ENCODE measurements at regions not wholly inside any gene's neighbourhood (a gene's known extent, or its start where the extent isn't known, plus 50 kb on each side); places are given as distances from the start of the nearest gene placed in this dataset.

- no TSS peak for BruUV-seq (replicated peaks)
- intact Hi-C loops (cut with micrococcal nuclease) (no loop called here), in situ Hi-C loops (cut with MboI) (no loop called here)
- CTCF ChIA-PET (ENCODE audit: low intra/inter-chr PET ratio): no interaction called here
- no peak overlapping the region for H3K4me2 ChIP-seq (ENCODE audit: insufficient read depth, low read length)
- WGBS (ENCODE audit: insufficient coverage, low coverage, missing lambda C conversion rate): 3% methylated on average over 6 of the region's 6 CpGs
- no peak overlapping the region for H3K27ac ChIP-seq (ENCODE audit: extremely low read depth, low read depth, low read length)
- FAIRE-seq (no peak), ATAC-seq (no peak), DNase-seq (ENCODE audit: extremely low read depth in 1 of 4, low spot score in 3 of 4) (no peak)
- no peak overlapping the region for H3K4me3 ChIP-seq
- H3K79me2 ChIP-seq (ENCODE audit: control insufficient read depth, insufficient read depth, low read length): no peaks in the 10 kb centered on the region
- no peaks in the 10 kb centered on the region for H3K4me1 ChIP-seq (replicated peaks in 1 of 2; ENCODE audit: control insufficient read depth in 2 of 2, insufficient read depth in 2 of 2, low read length in 2 of 2)
- no peaks in the 10 kb centered on the region for H3K27me3 ChIP-seq (ENCODE audit: control insufficient read depth in 2 of 2, insufficient read depth in 2 of 2, low read length in 2 of 2)
- H3K9ac ChIP-seq (ENCODE audit: insufficient read depth in 1 of 2, low read depth in 2 of 2, low read length in 2 of 2): no peak overlapping the region
- peaks cover 1% of the 10 kb centered on the region; the same call in 1 of the 2 replicates for H3K9me3 ChIP-seq (replicated peaks; ENCODE audit: control insufficient read depth, insufficient read depth, low read depth, low read length)
- no peaks in the 10 kb centered on the region for H3K36me3 ChIP-seq (ENCODE audit: control insufficient read depth, insufficient read depth, low read length)
- POLR2A ChIA-PET: no interaction called here
- H3K9me1 ChIP-seq (ENCODE audit: control insufficient read depth, insufficient read depth, low read length): no peaks in the 10 kb centered on the region
- H4K20me1 ChIP-seq (replicated peaks; ENCODE audit: control insufficient read depth, insufficient read depth, low read length): no peaks in the 10 kb centered on the region
- H2AFZ ChIP-seq (ENCODE audit: low read depth, low read length): no peak overlapping the region
- TF ChIP-seq MED1 (CRISPR knock-in tag; IDR thresholded peaks at IDR 0.05; ENCODE audit: borderline replicate concordance) (no peak), ESRRB (CRISPR knock-in tag; IDR thresholded peaks at IDR 0.05; ENCODE audit: borderline replicate concordance) (no peak), NFIC (IDR thresholded peaks at IDR 0.05) (no peak), ZNF77 (CRISPR knock-in tag; IDR thresholded peaks at IDR 0.05) (no peak)
- TF ChIP-seq, protein P1, sequence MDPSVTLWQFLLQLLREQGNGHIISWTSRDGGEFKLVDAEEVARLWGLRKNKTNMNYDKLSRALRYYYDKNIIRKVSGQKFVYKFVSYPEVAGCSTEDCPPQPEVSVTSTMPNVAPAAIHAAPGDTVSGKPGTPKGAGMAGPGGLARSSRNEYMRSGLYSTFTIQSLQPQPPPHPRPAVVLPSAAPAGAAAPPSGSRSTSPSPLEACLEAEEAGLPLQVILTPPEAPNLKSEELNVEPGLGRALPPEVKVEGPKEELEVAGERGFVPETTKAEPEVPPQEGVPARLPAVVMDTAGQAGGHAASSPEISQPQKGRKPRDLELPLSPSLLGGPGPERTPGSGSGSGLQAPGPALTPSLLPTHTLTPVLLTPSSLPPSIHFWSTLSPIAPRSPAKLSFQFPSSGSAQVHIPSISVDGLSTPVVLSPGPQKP (CRISPR knock-in tag; IDR thresholded peaks at IDR 0.05): no peak
Observed at GRCh38 chr4:166546009-166546408, 673.0 kb downstream of the TLL1 start.

DNA sequence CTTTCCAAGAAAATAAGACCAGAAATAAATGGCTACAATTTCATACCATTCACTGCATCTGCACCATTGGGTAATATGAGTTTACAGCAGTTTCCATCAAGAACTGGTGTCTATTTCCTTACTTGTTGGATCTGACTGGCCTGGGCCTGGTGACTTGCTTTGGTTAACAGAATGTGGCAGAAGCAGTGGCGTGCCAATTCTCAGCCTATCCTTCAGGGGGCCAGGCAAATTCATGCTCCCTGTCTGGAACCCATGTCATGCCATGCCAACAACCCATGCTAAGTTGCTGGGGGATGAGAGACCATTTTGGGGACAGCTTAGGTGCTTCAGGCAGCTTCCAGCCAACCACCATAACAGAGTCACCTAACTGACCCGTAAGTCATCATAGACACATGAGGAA lies 656.7 kb downstream of the SPOCK3 start:
- ChIA-PET CTCF (ENCODE audit: low intra/inter-chr PET ratio) (no interaction called here), POLR2A (no interaction called here)
- no peak overlapping the region for H3K9ac ChIP-seq (ENCODE audit: insufficient read depth in 1 of 2, low read depth in 2 of 2, low read length in 2 of 2)
- in situ Hi-C loops (cut with MboI): no loop called here
- H3K9me3 ChIP-seq (replicated peaks; ENCODE audit: control insufficient read depth, insufficient read depth, low read depth, low read length): peaks cover 2% of the 10 kb centered on the region; the same call in 1 of the 2 replicates
- TF ChIP-seq NRF1 (conservative IDR thresholded peaks at IDR 0.05 in 1 of 2, IDR thresholded peaks at IDR 0.05 in 1 of 2) (no peak), ZNF212 (CRISPR knock-in tag; IDR thresholded peaks at IDR 0.05) (no peak), ZNF699 (CRISPR knock-in tag; IDR thresholded peaks at IDR 0.05; ENCODE audit: insufficient replicate concordance) (no peak), SRSF3 (IDR thresholded peaks at IDR 0.05; ENCODE audit: insufficient read depth, low read length) (no peak), ZNF316 (IDR thresholded peaks at IDR 0.05) (no peak), ZNF436 (CRISPR knock-in tag; IDR thresholded peaks at IDR 0.05) (no peak), TCF3 (CRISPR knock-in tag; IDR thresholded peaks at IDR 0.05) (no peak), SREBF1 (IDR thresholded peaks at IDR 0.05; ENCODE audit: borderline replicate concordance, low read depth, low read length) (no peak), ZNF347 (CRISPR knock-in tag; IDR thresholded peaks at IDR 0.05; ENCODE audit: low read depth) (no peak)
- no peaks in the 10 kb centered on the region for H3K9me1 ChIP-seq (ENCODE audit: control insufficient read depth, insufficient read depth, low read length)
- no peaks in the 10 kb centered on the region for H3K36me3 ChIP-seq (ENCODE audit: control insufficient read depth, insufficient read depth, low read length)
- H3K27me3 ChIP-seq (ENCODE audit: control insufficient read depth in 2 of 2, insufficient read depth in 2 of 2, low read length in 2 of 2): no peaks in the 10 kb centered on the region
- intact Hi-C loops (cut with micrococcal nuclease): no loop called here
- no TSS peak for BruUV-seq (replicated peaks)
- no peak for FAIRE-seq
- no peak overlapping the region for H3K4me3 ChIP-seq
- H4K20me1 ChIP-seq (replicated peaks; ENCODE audit: control insufficient read depth, insufficient read depth, low read length): no peaks in the 10 kb centered on the region
- H3K4me2 ChIP-seq (ENCODE audit: insufficient read depth, low read length): no peak overlapping the region
- H3K27ac ChIP-seq (ENCODE audit: extremely low read depth, low read depth, low read length): no peak overlapping the region
- no peak for ATAC-seq
- 0% methylated on average over 2 of the region's 2 CpGs for WGBS (ENCODE audit: insufficient coverage, low coverage, missing lambda C conversion rate)
- no peaks in the 10 kb centered on the region for H3K79me2 ChIP-seq (ENCODE audit: control insufficient read depth, insufficient read depth, low read length)
- no peaks in the 10 kb centered on the region for H3K4me1 ChIP-seq (replicated peaks in 1 of 2; ENCODE audit: control insufficient read depth in 2 of 2, insufficient read depth in 2 of 2, low read length in 2 of 2)
- DNase-seq (ENCODE audit: extremely low read depth in 1 of 4, low spot score in 3 of 4): no peak
- no peak overlapping the region for H2AFZ ChIP-seq (ENCODE audit: low read depth, low read length)
